ENCODE measurements at regions not wholly inside any gene's neighbourhood (a gene's known extent, or its start where the extent isn't known, plus 50 kb on each side); places are given as distances from the start of the nearest gene placed in this dataset.
"Not testable (repeated sequence)": the region's sequence is repeated elsewhere in the genome, so short reads cannot be mapped to it uniquely, and the experiment has no call there.

- TF ChIP-seq CTCF (IDR thresholded peaks at IDR 0.05; ENCODE audit: insufficient read depth, low read length), result no peak
- H3K4me3 ChIP-seq (ENCODE audit: low read depth, low read length), result no peak overlapping the region
- DNase-seq (ENCODE audit: low read depth), result no peak
Observed at GRCh38 chr7:94188350-94188749, 184.2 kb upstream of the BET1 start.

GRCh38 chr7:94190599-94191061, 186.5 kb upstream of the BET1 start:
- DNase-seq (ENCODE audit: low read depth), result peak; percentile 99
- H3K4me3 ChIP-seq (ENCODE audit: low read depth, low read length), result no peak overlapping the region
- no peak for TF ChIP-seq CTCF (IDR thresholded peaks at IDR 0.05; ENCODE audit: insufficient read depth, low read length)

GRCh38 chr7:94194426-94194825, 190.3 kb upstream of the BET1 start:
- DNase-seq (ENCODE audit: low read depth); H3K4me3 ChIP-seq (ENCODE audit: low read depth, low read length): not testable (repeated sequence)

GRCh38 chr7:94195201-94195600, 191.0 kb upstream of the BET1 start:
- TF ChIP-seq CTCF (IDR thresholded peaks at IDR 0.05; ENCODE audit: insufficient read depth, low read length), result no peak
- no peak overlapping the region for H3K4me3 ChIP-seq (ENCODE audit: low read depth, low read length)
- no peak for DNase-seq (ENCODE audit: low read depth)

GRCh38 chr7:94195813-94196212, 191.7 kb upstream of the BET1 start:
- no peak overlapping the region for H3K4me3 ChIP-seq (ENCODE audit: low read depth, low read length)
- DNase-seq (ENCODE audit: low read depth), result no peak
- no peak for TF ChIP-seq CTCF (IDR thresholded peaks at IDR 0.05; ENCODE audit: insufficient read depth, low read length)

- TF ChIP-seq CTCF (IDR thresholded peaks at IDR 0.05; ENCODE audit: insufficient read depth, low read length), result no peak
- no peak for DNase-seq (ENCODE audit: low read depth)
- H3K4me3 ChIP-seq (ENCODE audit: low read depth, low read length), result no peak overlapping the region
Observed at GRCh38 chr7:94205529-94205928, 189.2 kb upstream of the COL1A2 start.

GRCh38 chr7:94206295-94206694, 188.4 kb upstream of the COL1A2 start:
- peak; percentile 29 for DNase-seq (ENCODE audit: low read depth)
- no peak for TF ChIP-seq CTCF (IDR thresholded peaks at IDR 0.05; ENCODE audit: insufficient read depth, low read length)
- H3K4me3 ChIP-seq (ENCODE audit: low read depth, low read length), result no peak overlapping the region

All from fibroblast of the aortic adventitia (primary cell).